ENCODE measurements at regions not wholly inside any gene's neighbourhood (a gene's known extent, or its start where the extent isn't known, plus 50 kb on each side); places are given as distances from the start of the nearest gene placed in this dataset.
"Not testable (repeated sequence)": the region's sequence is repeated elsewhere in the genome, so short reads cannot be mapped to it uniquely, and the experiment has no call there.

DNA sequence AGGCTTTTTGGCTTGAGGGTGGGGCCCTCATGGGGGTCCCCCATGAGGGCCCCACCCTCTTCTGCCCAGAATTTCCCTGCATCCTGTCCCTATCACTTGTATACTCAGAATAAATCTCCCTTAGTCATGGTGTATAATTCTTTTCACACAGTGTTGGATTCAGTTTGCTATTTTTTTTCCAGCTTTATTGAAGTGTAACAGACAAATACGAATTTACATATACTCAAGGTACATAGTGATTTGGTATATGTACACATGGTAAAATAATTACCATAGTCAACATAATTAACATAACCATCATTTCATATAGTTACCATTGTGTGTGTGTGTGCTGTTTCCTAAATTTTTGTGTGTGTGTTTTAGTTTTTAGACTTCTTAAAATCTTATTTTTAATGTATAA lies 289.4 kb downstream of the CNTNAP3B start:
- not testable (repeated sequence) for DNase-seq (ENCODE audit: low read depth)

DNA sequence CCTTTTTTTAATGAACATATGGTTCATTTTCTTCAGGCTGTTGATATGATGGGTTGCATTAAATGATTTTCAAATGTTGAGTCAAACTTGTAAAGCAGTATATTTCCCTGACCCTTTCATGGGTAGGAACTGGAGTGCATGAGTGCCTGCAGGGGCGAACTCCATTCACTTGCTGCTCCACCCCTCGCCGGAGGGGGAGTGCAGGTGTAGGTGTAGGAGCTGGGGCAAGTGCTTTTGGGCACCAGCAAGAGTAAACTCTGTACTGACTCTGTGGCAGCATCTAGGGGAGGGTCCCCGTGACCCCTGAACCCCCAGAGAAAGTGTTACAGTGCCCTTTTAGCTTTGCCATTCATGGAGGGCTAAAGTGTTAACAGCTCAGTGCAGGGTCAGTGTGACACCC lies 290.3 kb downstream of the CNTNAP3B start:
- not testable (repeated sequence) for DNase-seq (ENCODE audit: low read depth)

DNA sequence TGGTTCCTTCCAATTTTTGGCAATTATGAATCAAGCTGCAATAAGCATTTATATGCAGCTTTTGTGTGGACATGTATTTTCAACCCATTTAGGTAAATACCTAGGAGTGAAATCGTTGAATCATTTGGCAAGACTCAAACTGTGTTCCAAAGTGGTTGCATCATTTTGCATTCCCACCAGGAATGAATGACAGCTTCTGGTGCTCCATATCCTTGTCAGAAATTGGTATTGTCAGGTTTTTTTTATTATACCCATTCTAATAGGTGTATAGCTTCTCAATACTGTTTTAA lies 290.7 kb downstream of the CNTNAP3B start:
- DNase-seq (ENCODE audit: low read depth) = not testable (repeated sequence)

DNA sequence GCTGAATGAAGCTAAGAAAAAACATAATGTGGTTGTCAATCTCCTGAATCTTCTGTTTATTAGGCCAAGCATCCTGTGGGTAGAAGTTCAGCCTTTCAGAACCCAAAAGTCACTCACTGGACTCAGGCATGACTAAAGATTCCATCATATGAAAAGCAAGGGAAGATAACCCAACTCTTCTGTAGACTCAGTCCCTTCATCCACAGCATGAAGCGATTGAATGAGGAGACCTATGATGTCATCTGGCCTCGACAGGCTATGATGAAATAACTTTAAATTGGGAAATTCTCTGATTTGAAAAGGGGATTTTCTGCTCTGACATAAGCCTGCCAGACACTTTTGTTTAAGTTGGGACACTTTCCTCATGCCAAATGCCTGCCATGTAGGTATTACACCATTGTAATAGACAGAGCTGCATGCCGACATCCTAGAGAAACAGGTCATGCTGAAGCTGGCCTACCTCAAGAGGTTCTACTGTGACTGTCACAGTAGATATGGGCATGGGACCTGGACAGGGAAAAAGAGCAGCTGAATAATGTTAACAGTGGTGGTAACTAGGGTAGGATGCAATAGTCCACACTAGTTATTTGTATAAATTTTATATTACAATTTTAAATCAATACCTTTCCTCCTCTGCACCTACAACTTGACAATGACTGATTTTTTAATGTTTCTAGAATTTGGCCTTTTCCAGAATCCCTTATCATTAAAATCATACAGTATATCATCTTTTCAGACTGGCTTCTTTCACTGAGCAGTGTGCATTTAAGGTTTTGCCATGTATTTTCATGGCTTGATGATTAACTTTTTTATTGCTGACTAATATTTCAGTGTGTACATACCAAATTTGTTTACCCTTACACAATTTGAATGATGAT lies 291.3 kb downstream of the CNTNAP3B start:
- DNase-seq (ENCODE audit: low read depth) = not testable (repeated sequence)

DNA sequence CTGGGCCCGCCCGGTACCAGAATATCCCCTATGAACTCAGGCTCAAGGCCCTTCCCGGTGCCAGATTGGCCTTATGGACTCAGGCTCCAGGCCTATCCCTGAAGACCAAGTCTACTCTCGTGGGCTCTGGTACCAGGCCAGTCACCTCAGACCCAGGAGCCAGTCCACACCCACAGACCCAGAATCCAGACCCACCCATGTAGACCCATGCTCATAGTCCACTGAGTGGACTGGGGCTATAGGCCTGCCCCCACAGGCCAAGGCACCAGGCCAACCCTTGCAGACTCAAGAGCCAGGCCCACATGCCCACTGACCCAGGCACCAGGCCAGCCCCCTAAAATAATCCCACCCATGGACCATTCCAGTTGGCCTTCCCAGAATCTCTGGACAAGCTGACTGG lies 296.1 kb downstream of the CNTNAP3B start:
- DNase-seq (ENCODE audit: low read depth) = not testable (repeated sequence)

DNA sequence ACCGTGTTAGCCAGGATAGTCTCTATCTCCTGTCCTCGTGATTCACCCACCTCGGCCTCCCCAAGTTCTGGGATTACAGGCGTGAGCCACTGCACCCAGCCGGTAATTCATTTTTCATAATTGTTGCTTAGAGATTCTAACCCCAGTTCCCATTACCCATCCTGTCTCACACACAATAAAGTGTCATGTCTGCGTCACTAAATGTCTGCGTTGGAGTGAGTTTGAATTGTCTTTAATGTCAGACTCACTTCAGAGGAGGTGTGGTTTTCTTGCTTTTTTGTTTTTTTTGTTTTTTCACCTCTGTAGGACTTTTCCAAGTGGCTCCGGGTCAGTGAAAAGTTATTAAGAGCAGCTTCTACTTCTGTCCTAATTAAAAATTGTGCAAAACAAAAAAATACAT lies 304.5 kb downstream of the CNTNAP3B start:
- not testable (repeated sequence) for DNase-seq (ENCODE audit: low read depth)

DNA sequence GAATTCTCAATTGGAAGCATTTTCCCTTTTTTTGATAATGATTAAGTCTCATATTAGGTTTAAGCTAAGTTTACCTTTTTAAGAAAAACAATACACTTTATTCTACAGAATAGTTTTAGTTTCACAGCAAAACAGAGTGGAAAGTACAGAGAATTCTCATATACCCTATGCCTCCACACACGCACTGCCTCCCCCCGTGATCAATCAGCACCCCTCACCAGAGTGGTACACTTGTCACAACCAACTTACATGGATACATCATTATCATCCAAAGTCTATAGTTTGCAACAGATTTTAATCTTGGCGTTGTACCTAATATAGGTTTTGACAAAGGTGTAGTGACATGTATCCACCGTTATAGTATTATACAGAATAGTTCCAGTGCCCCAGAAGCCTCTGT lies 326.5 kb downstream of the CNTNAP3B start:
- DNase-seq (ENCODE audit: low read depth) = not testable (repeated sequence)

DNA sequence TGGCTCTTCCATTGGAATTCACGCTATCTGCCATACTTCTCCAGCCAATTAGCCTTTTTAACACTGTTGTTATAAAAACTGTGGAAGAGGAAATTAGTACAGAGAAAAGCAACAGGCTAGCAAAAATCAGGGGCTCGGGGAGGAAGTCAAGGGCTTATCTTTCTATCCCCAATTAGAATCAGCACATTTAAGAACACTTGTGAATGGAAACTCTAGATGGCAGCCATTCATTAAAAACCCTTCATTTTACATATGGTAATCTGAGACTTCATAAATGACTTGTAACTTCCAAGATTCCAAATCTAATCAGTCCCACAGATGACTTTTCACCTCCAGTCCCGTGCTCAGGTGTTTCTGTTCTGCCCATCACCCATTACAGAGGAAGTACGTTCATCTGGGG lies 330.5 kb downstream of the CNTNAP3B start:
- DNase-seq (ENCODE audit: low read depth) = not testable (repeated sequence)

DNA sequence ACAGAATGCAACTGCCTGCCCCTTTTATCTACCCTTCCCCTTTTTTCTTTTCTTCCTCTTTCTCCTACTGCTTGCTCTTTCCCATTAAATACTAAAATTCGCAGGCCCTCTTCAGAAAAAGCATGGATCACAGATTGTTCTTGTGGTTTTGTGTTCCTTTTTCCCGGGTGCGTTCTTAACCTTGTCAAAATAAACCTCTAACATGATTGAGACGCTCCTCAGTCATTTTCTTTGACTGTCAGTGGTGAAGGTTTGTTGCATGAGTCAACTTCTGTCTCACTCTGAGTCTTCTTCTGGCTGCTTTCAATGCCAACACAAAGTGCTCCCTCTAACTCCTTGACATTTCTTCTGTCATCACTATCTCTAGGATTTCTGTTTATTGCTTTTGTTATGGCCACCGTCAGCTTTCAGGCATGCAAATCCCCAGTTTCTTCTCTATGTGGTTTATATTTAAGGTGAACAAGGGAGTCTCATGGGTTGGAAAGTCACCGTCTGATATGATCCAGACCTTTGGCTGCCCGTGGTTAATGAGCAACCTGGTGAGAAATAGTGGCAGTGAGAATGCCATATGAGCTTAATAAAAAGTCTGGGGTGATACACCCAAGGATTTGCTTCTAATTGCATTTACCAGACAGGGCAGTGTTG lies 338.4 kb downstream of the CNTNAP3B start:
- DNase-seq (ENCODE audit: low read depth) = not testable (repeated sequence)

DNA sequence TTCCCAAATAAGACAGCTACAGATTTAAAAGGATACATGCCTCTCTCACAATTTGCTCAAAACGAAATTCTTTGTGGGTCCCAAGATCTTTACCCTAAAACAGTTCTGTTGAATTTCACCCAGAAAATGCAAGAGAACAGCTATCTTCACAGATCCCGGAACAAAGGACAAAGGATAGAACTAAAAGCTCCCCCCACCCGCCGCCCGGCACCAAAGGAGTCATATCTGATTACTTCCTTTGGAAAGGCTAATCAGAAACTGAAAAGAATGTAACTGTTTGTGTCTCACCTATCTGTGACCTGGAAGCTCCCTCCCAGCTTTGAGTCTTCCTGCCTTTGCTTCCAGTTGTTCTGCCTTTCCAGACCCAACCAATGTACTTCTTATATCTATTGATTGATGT lies 339.2 kb downstream of the CNTNAP3B start:
- not testable (repeated sequence) for DNase-seq (ENCODE audit: low read depth)

DNA sequence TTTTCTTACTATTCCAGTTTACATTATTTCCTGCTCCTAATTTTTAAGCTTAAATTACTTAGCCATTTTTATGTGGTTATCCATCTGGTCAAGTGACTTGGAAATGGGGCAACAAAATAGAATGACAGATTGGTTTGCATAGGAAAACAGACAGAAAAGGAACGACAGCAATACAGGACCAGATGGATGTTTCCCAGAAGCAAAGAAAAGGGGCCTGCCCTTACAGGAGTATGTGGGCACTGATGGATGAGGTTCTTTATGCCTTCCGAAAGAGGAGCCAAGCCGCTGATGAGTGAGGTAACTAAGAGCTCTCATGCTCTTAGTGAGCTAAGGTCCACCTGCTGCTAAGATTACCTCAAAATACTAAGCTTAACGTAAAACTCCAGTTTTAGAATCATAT lies 339.8 kb downstream of the CNTNAP3B start:
- not testable (repeated sequence) for DNase-seq (ENCODE audit: low read depth)

DNA sequence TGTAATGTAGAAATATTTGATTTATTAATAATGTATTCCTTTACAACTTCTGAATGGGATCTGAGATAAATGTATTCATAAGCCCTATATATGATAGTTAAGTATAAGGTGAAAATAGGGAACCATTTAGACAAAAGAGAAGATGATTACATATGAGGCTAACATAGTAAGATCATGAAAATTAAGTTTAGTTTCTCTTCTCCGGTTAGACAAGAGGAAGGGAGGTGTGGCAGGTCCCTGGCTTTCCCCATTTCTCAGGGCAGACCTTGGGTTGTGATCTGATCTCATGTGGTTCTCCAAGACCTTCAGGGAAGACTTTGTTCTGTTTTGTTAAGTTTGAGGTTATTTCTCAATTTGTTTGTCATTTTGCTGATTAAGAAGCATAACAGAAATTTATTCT lies 341.3 kb downstream of the CNTNAP3B start:
- DNase-seq (ENCODE audit: low read depth) = not testable (repeated sequence)

DNA sequence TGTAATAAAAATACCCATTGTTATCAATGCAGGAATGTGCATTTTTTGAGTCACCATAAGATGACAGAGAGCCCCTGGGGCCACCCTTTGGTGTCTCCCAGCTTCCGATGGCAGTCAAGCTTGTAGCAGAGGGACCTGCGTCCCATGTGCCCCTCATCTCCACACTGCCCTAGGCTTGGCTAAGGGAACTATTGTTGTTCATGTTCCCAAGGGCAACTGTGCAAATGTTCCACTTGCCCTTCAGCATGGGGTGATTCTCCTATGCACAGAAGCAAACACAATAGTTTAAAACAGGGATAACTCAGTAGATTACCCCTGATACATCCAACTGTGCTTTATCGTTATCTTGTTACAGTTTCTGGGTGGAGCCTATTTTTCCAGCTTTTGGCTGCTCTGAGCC lies 342.0 kb downstream of the CNTNAP3B start:
- not testable (repeated sequence) for DNase-seq (ENCODE audit: low read depth)

DNA sequence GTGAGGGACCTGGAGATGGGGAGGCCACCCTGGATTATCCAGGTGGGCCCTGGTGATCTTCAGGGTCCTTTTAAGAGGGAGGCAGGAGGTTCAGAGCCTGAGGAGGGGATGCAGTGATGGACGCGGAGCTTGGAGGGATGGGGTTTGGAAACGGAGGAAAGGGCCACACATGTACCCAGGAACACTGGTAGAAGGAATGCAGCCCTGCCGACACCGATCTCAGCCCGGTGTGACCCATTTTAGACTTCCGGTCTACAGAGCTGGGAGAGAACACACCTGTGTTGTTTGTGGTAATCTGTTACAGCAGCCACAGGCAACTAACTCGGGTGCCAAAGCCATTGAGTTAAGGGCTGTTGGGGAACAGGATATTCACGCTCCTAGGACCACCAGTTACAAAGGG lies 345.2 kb downstream of the CNTNAP3B start:
- DNase-seq (ENCODE audit: low read depth) = not testable (repeated sequence)

DNA sequence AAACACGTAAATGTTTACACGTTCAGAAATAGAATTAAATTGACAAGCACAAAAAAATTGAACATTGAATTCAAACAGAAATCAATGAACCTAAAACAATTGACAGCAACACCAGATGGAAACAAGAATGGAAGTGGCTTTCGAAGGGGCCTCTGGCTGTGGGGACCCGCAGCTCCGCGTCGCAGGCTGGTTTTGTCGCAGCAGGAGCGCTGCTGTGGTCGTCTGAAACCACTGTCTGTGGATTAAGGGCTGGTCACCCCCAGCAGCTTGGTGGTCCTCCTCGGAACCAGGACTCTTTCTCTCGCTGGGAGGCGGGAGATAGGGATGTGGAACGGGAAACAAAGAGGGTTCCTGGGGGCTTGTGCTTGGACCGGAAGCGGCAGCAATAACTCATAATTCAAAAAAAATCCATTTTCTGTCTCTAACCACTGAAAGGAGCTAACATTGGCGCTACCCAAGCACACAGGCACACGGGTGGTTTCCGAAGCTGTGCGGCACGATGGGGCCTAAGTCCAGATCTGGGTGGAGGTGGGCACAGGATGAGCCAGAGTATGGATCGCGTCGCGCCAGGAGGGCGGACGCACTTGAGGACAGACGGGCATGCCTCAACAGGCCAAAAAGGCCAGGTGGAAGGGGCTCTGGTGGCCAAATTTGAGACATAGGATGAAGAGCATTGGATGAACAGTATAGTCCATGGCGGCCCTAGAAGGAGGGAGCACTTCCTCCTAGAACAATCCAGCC lies 346.0 kb downstream of the CNTNAP3B start:
- not testable (repeated sequence) for DNase-seq (ENCODE audit: low read depth)

DNA sequence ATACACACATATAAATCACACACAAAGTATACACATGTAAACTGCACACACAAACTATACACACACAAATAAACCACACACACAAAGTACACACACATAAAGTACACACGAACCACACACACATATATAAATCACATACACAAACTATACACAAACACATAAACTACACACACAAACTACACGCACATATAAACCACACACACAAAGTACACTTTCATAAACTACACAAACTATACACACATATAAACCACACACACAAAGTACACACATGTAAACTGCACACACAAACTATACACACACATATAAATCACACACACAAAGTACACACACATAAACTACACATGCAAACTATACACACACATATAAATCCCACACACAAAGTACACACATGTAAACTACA lies 347.3 kb downstream of the CNTNAP3B start:
- not testable (repeated sequence) for DNase-seq (ENCODE audit: low read depth)

DNA sequence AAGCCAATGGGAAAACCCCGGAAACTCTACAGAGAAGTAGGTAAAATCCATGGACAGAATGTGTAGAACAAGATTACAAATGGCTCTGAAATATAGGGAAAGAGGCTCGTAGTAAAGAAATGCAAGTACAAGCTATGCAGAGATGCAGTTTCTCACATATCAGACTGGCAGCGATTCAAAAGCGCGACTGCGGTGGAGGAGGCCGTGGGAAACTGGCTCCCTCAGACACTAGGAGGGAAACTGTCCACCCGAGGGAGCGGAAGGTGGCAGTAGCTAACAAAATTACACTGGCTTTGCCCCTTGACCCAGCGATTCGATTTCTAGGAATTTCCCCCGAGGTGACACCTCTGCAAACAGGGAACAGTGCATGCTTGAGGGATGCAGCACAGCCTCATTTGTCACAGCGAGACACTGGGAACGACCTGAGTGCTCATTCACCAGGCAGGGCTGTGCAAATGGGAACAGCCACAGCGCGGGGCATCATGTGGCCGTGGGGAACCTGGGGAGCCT lies 349.3 kb downstream of the CNTNAP3B start:
- DNase-seq (ENCODE audit: low read depth) = not testable (repeated sequence)

DNA sequence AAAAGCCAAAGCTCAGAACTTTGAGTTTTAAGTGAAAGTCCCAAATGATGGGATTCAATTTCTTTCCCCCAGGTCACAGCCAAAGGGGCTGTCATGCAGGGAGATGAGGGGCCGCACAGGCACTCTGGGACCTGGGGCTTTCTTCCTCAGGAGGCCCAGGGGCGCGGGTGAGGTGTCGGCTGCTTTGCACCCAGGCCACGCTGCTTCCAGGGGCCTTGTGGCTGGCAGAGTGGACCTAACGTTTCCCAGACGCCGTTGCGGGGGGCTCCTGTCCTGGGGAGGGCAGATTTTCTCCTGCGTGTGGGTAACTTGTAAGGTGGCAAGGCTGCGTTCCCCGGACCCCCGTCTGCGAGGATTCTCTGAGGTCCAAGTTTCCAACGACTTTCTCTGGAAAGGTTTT lies 350.0 kb downstream of the CNTNAP3B start:
- DNase-seq (ENCODE audit: low read depth) = not testable (repeated sequence)

DNA sequence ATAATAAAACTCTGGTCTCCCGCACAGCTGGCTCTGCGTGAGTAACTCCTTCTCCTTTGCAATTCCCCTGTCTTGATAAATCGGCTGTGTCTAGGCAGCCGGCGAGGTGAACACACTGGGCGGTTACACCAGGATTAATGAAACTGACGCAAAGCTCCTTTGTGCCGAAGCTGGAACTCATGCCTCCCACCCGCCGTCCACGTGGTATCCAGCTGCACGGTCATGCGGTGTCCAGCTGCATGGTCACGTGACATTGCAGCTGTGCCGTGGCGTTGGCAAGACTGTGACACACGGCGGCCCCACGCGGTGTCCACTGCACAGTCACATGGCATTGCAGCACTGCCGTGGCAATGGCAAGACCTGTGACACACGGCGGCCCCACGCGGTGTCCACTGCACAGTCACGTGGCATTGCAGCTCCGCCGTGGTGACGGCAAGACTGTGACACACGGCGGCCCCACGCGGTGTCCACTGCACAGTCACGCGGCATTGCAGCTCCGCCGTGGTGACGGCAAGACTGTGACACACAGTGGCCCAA lies 350.6 kb downstream of the CNTNAP3B start:
- not testable (repeated sequence) for DNase-seq (ENCODE audit: low read depth)

DNA sequence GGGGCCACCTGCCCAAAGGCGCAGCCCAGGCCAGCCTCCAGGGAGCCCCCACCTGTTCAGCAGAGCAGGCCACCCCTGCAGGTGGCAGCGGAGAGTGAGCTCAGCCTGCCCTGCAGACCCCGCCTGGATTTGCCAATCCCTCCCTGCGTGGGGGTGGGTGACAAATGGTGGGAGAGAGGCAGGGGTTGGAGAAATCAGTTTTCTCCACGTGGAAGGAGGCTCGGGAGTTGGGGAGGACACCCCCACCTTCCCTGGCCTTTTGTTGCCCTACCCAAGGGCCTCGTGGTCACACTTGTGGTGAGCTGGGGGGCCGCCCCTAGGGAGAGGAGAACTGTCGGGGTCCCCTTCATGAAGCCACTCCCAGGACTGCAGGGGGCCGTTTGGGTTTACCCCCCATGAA lies 351.7 kb downstream of the CNTNAP3B start:
- not testable (repeated sequence) for DNase-seq (ENCODE audit: low read depth)

DNA sequence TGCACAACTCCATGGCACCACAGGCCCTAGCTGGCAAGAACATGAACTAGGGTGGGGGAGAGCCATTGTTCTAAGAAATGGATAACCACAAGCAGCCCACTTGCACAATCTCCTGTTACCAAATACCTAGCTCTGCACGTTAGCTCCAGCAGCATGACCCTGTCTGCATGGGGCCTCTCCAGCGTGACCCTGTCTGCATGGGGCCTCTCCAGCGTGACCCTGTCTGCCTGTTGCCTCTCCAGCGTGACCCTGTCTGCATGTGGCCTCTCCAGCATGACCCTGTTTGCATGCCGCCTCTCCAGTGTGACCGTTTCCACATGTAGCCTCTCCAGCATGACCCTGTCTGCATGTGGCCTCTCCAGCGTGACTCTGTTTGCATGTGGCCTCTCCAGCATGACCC lies 356.7 kb downstream of the CNTNAP3B start:
- not testable (repeated sequence) for DNase-seq (ENCODE audit: low read depth)

DNA sequence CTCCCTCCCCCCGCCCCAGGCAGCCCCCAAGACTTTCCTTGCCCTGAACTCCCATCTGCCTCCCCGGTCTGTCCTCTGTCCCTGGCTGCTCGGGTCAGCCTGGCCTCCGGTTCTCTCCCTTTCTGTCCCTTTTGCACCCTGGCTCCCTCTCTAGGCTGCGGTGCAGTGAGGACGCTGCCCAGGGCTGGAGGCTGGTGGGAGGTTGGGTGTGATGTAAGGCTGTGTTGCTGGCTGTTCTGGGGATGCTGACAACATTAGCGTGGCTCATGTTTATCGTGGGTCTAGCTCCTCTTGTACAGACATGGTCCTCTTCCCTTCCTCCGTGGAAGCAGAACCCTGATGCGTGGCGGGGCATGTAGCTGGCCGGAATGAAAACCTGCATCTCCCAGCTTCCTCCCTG lies 357.5 kb downstream of the CNTNAP3B start:
- DNase-seq (ENCODE audit: low read depth) = not testable (repeated sequence)
